GM18870 (cell line): ENCODE measurements at regions not wholly inside any gene's neighbourhood (a gene's known extent, or its start where the extent isn't known, plus 50 kb on each side); places are given as distances from the start of the nearest gene placed in this dataset.

Source experiments
- ATAC-seq: cut with Tn5 transposase; IDR thresholded peaks from one replicate; pipeline ENCODE4 v1.9.1; 2021; ENCODE audit warnings: moderate library complexity; ENCODE audit not compliant: unreplicated experiment

GRCh38 chr10:29925771-29926692, 133.4 kb downstream of the JCAD start:
- no peak for ATAC-seq

GRCh38 chr10:29924436-29924835, 134.9 kb downstream of the JCAD start:
- no peak for ATAC-seq

- ATAC-seq: no peak
Measured at GRCh38 chr10:29923416-29923965, 135.9 kb downstream of the JCAD start.

- ATAC-seq: no peak
Measured at GRCh38 chr10:29922892-29923291, 136.5 kb downstream of the JCAD start.

GRCh38 chr10:29922226-29922625, 137.2 kb downstream of the JCAD start:
- no peak for ATAC-seq

GRCh38 chr10:29921071-29921446, 138.3 kb downstream of the JCAD start:
- ATAC-seq: no peak

- no peak for ATAC-seq
Measured at GRCh38 chr10:29920408-29921070, 138.8 kb downstream of the JCAD start.

GRCh38 chr10:29918623-29919400, 140.6 kb downstream of the JCAD start:
- no peak for ATAC-seq

- no peak for ATAC-seq
Measured at GRCh38 chr10:29917311-29917710, 142.1 kb downstream of the JCAD start.

- no peak for ATAC-seq
Measured at GRCh38 chr10:29916669-29917068, 142.7 kb downstream of the JCAD start.

- ATAC-seq: no peak
Measured at GRCh38 chr10:29914986-29915785, 144.2 kb downstream of the JCAD start.

- ATAC-seq: no peak
Measured at GRCh38 chr10:29908962-29909361, 150.4 kb downstream of the JCAD start.

GRCh38 chr10:29900865-29901264, 158.5 kb downstream of the JCAD start:
- no peak for ATAC-seq

- ATAC-seq: no peak
Measured at GRCh38 chr10:29897999-29898716, 161.2 kb downstream of the JCAD start.

- ATAC-seq: no peak
Measured at GRCh38 chr10:29897430-29897829, 162.0 kb downstream of the JCAD start.

- no peak for ATAC-seq
Measured at GRCh38 chr10:29896053-29896452, 163.3 kb downstream of the JCAD start.

GRCh38 chr10:29895456-29895855, 163.9 kb downstream of the JCAD start:
- ATAC-seq: no peak

- ATAC-seq: no peak
Measured at GRCh38 chr10:29888321-29888720, 171.1 kb downstream of the JCAD start.

GRCh38 chr10:29886299-29886698, 173.1 kb downstream of the JCAD start:
- ATAC-seq: no peak

GRCh38 chr10:29883231-29883630, 176.2 kb downstream of the JCAD start:
- ATAC-seq: no peak
